DMS153 (cell line): ENCODE measurements at regions not wholly inside any gene's neighbourhood (a gene's known extent, or its start where the extent isn't known, plus 50 kb on each side); places are given as distances from the start of the nearest gene placed in this dataset.
"Not testable (repeated sequence)": the region's sequence is repeated elsewhere in the genome, so short reads cannot be mapped to it uniquely, and the experiment has no call there.

Source experiments
- DNase-seq: peaks from one replicate; lab custom pipeline; 2025; lab: John Stamatoyannopoulos, UW

DNA sequence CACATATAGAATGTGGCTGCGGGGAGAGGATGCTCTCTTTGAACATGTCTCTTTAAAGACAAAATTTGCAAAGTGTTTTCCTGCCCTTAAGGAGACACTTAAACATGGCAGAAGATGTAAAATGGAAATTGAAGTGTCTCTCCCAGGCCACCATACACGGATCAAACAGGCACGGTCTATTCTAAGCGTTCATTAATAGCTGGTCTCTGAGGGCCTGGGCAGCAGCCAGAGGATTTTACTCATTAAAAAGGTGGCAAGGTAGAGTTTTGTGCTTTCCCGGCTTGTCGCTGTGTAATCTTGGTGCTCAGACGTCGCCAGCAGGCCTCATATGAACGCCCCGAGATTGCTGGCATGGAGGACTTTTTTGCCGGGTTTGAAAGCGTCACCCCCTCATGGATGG is 205.5 kb downstream of the EMX2 start:
- no peak for DNase-seq

DNA sequence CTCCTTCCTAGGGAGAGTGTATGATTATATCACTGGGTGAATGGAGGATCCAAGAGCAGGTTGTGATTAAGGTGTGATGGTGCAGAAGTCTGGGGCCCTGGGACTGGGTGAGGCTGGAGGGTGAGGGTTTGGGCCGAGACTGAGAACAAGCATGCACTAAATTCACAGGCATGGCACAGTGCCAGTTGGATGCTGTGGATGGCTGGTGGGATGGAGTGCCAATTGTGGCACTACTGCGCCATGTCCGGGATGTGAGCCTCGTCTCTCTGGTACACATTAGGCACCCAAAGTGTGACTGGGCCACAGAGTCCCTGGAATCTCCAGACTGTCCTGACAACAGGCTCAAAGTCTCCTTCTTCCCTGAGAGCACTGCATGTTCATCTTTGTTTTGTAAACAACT is 208.1 kb downstream of the EMX2 start:
- DNase-seq, result no peak

DNA sequence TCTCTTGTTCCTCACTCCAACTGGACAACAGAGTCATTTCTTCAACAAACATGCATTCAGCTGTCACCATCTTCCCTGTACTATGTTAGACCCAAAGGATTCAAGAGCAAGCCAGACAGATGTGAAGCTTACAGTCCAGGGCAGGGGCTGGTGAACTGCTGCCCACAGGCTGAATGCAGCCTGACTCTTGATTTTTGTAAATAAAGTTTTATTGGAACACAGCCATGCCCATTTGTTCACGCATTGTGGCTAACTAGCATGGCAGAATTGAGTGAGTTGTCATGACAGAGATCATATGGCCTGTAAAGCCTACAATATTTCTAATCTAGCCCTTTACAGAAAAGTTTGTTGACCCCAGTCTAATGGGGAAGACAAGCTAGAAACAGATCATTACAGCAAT is 208.7 kb downstream of the EMX2 start:
- DNase-seq, result no peak

DNA sequence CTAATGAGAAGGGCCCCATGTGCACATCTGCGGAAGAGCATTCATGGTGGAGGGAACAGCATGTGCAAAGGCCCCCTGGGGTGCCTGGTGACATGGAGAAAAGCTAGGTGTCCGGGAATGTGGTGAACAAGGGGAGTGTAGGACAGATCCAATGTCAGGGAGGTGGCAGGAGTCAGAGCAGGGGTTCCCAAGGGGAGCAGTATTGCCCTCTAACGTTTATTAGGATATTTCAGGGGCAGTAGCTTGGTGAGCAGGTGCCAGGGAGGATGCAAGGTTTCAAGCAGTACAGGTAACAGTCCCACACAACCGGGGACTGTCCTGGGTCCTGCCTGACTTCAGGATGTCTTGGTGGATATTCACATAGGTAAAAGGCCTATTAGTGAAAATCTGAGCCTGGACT is 209.6 kb downstream of the EMX2 start:
- no peak for DNase-seq

DNA sequence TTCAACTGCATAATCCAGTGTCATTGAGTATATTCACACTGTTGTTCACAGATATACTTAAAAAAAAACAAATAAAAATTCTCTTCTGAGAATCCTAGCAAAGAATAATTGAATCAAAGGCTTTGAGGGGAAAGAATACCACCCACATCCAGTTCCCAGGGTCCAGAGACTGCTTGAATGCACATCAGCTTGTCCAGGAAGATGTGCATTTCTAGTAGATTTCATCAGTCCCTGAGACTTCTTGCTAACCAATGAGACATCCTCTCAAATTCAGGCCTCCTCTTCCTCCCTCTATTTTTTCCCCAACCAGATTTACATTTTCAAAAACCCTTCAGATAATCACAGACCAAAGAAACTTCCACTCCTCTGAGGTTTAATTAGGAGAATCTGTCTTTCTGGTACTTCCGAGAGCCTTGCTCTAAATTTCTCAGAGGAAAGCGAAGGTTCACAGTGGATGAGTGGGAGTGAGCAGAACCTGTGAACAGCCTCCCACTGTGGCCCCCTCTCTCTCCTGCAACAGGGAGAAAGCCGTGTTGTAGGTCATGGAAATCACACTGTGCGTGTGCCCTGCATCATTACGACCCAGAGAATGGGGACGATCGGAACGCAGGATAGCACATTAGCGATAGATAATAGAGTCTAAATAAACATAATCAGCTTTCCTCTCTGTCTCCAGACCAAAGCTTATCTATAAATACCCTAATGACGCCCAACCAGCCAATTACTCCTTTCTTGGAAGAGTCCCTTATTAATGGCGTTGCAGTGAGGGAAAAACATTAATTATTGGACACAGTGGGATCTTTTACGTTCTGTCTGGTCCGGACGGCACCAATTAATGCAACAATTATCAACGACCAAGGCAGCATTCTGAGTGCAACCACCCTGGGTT is 212.5 kb downstream of the EMX2 start:
- DNase-seq, result no peak

DNA sequence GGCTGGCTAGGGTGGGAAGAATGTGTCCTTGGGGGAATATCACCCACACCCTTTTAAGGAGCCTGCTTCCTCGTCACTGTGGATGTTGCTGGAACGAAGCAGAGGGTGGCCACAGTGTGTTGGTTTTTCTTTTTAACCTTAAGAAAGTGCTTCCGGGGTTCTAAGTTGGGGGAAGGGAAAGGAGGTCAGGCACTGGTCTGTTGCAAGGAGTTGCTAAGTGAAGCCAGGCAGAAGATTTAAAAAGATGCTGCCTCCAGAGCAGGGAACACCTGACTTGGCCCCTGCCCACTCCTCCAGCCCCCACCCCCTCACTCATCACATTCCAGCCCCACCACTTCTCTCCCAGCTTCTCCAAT is 213.1 kb downstream of the EMX2 start:
- no peak for DNase-seq

DNA sequence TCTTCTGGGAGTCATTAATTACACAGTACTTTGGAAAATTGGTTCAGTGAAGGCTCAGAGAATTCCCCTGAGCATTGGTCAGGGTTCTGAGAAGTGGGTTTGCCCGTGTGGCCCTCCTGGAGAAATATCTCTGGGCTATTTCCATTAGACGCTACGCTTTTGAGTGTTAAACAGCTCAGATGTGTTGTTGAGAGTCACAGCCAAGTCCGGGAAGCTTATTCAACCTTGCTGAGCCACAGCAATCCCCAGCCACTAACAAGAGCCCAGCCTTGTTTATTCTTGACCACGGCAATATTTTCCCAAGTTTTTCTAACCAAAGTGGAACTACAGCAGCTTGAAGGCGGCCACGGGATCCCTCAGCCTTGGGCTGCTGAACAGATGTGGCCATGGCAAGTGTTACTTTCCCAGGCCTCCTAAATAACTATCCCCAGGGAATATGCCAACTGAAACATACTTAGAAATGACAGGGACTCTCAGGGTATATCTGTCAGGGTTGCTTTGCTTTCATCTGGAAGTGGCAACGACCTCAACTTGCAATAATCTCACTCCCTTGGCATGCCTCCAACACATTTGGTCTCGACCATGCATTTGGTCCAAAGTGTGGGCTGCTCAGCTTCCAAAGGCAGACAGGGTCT is 214.7 kb downstream of the EMX2 start:
- DNase-seq, result no peak

DNA sequence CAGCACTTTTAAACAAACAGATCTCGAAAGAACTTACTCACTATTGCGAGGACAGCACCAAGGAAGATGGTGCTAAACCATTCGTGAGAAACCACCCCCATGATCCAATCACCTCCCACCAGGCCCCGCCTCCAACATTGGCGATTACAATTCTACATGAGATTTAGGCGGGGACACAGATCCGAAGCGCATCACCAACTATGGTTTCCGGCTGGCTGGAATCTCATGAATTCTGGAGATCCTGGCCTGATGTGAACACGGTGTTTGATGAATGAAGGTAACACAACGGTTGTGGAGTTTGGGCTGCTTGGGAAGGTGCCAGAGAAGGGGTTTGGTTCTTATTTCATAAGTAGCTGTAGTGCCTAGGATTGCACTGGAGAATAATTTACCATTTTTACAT is 216.7 kb downstream of the EMX2 start:
- DNase-seq, result no peak

DNA sequence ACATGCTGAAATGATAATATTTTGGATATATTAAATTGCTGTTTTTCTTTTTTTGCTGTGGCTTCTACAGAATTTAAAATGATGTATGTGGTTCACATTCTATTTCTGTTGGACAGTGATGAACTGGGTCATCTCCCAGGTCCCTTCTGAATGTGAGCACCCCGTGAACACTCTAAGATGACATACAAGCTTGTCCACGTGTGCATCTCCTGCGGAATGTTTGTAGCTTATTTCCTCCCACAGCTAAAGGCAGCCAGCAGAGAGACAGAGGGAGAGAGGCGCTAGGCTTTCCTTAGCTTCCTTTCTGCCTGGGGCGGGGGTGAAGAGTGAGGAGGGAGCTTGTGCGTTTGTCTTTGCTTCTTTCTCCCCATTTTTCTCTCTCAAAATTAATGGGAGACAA is 219.1 kb downstream of the EMX2 start:
- DNase-seq, result no peak

DNA sequence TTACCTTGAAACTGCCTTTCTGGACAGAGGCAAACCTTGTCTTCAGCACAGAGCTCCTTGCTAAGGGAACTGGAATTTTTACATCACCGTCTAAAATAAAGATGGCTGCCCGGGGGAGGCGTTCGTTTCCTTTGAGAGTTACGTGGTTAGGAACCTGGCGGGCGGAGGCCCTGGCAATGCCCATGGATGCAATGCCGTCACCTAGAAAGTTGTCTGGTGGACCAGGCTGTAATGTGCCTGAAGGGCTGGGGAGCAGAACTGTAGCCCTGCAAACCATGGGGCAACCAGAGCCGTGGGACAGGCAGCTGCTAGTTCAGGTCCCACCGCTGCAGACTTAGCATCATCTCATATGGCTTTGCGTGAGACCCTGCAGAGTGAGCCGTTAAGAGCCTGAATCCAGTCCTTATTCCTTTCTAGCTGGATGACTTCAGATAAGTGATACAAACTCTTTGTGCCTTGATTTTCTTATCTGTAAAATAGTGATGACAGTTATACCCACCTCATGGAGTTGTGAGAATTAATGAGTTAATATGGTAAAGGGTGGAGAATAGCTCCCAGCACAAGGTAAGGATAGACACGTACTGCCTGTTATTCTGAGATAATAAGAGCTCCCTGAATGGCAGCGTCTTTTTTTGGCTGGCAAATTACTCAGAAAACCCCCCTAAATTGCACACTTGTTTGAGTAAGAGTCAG is 219.7 kb downstream of the EMX2 start:
- no peak for DNase-seq

DNA sequence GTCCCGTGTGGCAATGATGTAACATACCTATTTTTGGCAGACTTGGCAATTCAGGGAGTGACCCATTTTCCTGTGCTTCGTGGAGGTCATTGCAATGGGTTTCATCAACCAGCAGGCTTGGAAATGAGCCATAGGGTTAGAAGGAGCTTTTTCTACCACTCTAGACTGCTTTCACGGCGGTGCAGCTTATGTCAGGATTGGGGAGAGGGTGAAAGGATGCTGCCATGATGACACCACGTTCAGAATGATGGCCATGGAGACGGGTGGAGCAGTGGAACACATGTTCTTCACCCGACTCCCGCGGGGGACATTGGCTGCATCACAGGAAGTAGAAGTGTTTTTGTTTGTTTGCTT is 220.2 kb downstream of the EMX2 start:
- DNase-seq, result no peak

DNA sequence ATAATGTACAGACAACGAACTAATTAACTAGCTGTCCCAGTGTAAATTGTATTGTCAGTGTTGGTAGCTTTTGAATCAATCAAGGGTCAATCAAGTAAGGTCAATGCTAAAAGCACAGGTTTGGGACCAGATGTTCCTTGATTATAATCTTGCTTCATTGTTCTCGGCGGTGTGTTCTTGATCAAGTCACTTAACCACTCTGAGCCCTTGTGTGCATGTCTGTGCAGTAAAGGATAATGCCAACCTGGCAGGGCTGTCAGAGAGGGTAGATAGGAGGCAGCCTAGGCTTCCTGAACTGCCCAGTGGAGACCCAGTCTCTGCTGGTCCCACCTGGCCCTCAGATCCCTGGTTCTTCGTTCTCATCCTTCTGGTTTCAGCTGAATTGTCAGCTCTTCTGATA is 221.0 kb downstream of the EMX2 start:
- DNase-seq, result no peak

DNA sequence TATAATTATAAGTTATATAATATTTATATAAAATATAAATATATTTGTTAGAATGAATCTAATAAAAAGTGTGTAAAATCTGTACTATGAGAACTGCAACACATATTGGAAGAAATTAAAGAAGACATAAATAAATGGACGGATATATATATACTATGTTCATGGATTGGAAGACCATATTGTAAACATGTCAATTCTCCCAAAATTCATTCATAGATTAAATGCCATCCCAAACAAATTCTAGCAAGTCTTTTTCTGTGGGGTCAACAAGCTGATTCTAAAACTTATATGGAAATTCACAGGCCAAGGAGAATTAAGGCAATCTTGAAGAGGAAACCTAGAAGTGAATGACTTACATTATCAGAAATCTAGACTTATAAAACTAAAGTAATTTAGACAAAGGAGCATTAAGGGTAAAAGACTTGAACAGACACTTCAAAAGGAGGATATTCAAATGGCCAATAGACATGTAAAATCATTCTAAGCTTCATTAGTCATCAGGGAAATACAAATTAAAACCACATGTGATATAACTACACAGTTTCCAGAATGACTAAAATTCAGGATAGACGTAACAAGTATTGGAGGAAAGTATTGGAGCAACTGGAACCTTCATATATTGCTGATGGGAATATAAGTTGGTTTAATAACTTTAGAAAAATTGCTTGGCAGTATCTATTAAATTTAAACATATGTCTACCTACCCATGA is 225.9 kb downstream of the EMX2 start:
- DNase-seq, result no peak

DNA sequence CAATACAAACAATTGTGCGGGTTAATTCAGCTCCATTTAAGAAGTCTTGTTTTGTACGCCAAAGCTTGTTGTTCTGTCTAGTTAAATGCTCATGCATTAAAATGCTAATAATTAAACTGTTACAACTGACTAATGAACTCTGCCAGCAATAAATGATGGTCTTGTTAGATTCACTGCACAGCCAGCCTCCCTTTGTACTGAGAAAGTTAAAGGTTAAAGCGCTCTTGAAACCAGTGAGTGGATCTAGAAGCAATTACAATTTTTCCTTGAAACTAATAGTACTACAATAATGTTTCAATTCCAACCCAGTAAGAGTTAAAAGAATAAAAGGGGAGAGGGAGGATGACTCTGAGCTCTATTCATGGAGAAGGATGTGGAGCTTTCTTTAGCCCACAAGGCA is 233.0 kb downstream of the EMX2 start:
- DNase-seq, result no peak

DNA sequence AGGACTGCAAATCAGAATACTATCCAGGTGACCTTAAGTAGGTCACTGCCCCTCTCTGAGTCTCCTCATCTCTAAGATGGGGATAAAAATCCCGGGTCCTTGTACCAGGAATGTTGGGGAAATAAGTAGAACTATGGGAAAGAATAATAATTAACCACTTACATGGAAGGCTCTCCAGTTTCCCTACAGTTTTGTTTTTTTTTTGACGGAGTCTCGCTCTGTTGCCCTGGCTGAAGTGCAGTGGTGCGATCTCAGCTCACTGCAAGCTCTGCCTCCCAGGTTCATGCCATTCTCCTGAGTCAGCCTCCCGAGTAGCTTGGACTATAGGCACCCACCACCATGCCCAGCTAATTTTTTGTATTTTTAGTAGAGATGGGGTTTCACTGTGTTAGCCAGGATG is 234.7 kb downstream of the EMX2 start:
- not testable (repeated sequence) for DNase-seq

DNA sequence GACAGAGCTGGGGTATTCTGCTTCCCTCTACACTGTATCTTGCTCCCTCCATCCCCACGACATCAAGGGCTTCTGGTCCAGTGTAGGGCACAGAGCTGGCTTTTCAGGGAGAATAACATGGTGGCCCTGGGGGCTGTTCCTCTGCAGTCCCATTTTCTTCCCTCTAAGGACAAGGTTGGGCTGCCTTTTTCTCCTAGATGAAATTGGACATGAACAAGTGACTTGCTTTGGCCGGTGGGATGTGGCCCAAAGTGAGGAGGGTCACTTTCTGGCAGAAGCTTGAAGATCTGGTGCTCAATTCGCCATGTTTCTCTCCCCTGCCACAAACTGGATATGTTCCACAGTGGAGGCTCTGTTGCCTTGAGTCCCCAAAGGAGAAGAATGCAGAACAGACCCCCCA is 235.7 kb downstream of the EMX2 start:
- no peak for DNase-seq

DNA sequence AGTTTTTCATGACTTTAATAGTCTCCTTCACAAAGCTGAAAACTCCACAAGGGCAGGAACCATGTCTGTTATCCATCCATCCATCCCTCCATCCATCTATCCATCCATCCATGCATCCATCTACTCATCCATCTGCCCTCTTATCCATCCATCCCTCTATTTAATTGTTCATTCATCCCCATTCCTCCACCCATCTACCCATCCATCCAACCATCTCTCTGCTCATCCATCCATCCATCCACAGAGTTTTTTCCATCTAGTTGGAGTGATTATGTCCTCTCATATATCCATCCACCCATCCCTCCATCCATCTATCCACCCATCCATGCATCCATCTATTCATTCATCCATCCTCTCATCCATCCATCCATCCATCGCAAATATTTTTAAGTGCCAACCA is 237.9 kb downstream of the EMX2 start:
- no peak for DNase-seq

DNA sequence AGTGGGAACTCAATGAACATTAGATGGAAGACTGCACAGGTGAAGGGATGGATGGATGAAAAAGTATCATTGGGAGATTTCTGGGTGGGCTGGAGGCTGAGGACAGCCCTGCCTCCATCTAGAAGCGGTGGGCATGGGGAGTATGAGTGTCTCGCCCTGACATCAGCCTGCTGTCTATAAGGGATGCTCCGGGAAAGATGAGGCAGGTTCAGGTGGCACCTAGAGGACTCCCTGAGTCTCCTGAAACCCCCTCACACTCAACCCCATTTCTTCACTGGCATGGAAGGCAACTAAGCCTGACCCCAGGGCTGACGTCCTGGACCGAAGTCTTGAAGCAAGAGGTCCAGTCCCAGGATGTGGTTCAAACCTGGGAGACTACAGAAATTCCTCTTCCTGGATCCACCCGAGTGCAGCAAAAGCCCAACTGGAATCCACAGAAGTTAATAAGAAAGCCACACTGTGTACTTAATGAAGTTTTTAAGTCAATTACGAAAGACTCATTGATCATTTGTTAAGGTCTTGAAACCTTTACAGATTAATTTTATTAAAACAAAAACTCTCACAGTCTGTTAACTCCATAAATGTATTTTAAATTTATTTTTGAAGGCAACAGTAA is 238.8 kb downstream of the EMX2 start:
- DNase-seq, result no peak

DNA sequence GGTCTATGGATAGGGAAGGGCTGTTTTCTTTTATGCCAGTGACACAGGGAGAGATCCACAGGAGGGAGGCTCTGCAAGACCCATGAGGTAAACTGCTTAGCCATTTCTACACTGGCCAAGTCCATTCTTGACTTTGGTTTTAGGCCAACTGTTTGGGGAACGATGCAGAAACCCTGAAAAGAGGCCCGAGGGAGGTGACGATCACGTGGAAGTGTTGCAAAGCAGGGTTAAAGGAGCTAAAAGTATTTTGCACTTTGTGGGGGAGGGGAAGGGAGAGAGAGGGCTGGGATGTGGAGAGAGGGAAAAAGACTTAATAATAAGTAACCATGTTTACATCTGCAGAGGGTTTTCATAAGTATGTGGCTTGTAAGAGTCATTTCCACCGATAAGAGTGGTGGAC is 239.7 kb downstream of the EMX2 start:
- DNase-seq, result no peak

DNA sequence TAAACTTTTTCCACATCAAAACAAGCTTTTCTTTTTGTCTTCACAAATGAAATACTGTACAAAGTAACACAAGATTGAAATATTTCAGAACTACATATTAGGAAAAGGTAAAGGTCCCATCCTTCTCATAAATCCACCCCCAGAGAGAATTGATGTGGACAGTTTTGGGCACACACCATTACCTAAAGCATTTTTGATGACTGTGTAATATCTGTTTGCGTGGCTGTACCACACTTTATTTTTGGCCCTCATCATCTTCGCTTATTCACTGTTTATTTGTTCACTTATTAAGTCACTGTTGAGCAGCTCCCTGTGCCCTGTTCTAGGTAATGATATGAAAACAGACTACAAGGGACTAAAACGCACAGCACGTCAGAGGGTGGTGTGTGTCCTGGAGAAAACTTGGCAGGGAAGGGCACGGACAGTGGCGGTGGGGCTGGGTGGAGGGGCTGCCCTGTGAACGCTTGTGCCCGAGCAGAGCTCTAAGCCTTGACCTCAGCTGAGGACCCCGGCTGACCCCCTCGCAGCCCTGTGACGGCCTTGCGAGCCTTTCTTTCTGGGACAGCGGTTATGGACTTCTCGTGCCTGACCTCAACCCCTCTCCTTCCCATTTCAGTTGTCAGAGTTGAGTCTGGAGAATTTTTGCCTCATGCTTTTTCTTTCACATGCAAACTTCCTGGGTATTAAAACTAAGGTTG is 241.3 kb downstream of the EMX2 start:
- DNase-seq, result no peak

DNA sequence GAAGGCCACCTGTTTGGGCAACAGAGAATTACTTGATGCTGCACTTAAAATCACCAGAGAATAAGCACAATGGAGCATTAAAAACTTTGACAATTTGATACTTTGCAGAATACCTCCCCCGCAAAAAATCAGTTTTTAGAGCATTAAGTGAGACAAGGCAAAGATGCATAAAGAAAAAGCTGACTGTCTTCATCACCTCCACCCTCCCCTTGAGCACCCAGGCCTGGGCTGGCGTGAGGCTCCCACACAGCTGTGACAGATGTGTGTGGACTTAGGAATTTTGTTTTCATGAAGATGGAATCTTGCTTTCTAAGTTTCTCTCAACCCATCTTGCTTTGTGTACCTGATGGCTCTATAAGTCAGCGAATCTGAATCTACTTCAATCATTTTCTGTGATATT is 242.2 kb downstream of the EMX2 start:
- no peak for DNase-seq

DNA sequence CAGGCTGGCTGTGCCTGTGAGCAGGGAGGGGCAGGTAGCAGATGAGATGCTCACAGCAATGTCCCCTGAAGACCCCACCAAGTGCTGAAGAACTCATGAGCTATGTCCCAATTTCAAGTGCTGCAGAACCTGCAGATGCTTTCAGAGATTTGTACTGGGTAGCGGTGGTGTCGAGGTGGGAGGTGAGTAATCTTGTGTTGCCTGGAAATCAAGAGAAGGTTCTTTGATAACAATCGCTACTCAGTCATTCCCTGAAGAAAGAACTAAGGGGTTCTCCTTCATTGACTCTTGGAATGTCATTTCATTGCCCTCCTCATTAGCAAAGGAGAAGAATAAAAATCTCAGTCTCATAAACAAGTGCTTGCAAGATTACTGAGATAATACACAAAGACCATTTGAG is 246.4 kb downstream of the EMX2 start:
- DNase-seq, result no peak
